GM12878 (cell line): ENCODE measurements at regions not wholly inside any gene's neighbourhood (a gene's known extent, or its start where the extent isn't known, plus 50 kb on each side); places are given as distances from the start of the nearest gene placed in this dataset.

Source experiments
- ATAC-seq: fragments of 200-7000 bp; cut with Tn5 transposase; 3 replicates; pipeline ENCODE4 v1.9.1; 2020; ENCODE audit warnings: mild to moderate bottlenecking, moderate library complexity
- BruUV-seq: library from RNA; stranded (reverse); fragments of 400-500 nt; replicated peaks from 2 replicates; lab custom pipeline; 2021; lab: Mats Ljungman, UMichigan
- CTCF ChIA-PET: fragments of 300-600 bp; sonication (Branson Sonifier 250); formaldehyde crosslinking; extraction: SDS; loops from one replicate; lab custom pipeline; 2021; ENCODE audit warnings: inconsistent platforms; lab: Yijun Ruan, JAX
- POLR2A ChIA-PET: fragments of 350-600 bp; formaldehyde crosslinking; extraction: SDS; loops from one replicate; lab custom pipeline; 2021; ENCODE audit warnings: inconsistent platforms; lab: Charles Lee
- RAD21 ChIA-PET: fragments of 300-600 bp; sonication (Branson Sonifier 250); formaldehyde crosslinking; loops from one replicate; lab custom pipeline; 2023; ENCODE audit warnings: antibody characterized with exemption; ENCODE audit not compliant: unreplicated experiment; lab: Charles Lee
- SMC1A ChIA-PET: fragments of 300-600 bp; sonication (Branson Sonifier 250); formaldehyde crosslinking; loops from one replicate; lab custom pipeline; 2023; ENCODE audit not compliant: unreplicated experiment, uncharacterized antibody; lab: Charles Lee
- DNase-seq: peaks from one replicate; pipeline ENCODE4 v3.0.0-alpha.2; 2011; ENCODE audit warnings: low read depth, low spot score
- FAIRE-seq: peaks from 3 replicates; lab custom pipeline; 2011; peaks lifted over from hg19 to GRCh38; lab: Jason Lieb, UNC
- H2AFZ ChIP-seq: 2 replicates; pipeline ENCODE4 v1.6.0; 2011; ENCODE audit warnings: low read depth, low read length, control low read depth; ENCODE audit not compliant: control insufficient read depth
- H3K27ac ChIP-seq: 2 replicates; pipeline ENCODE4 v1.5.1; 2011; ENCODE audit warnings: control low read depth; ENCODE audit not compliant: control insufficient read depth, insufficient read depth
- H3K27me3 ChIP-seq, 2 experiments: replicated peaks in 1 of 2; 2 replicates each; pipeline versions ENCODE4 v1.6.0 to v1.6.1; 2011; ENCODE audit warnings: low read length in 1 of 2; ENCODE audit not compliant: control insufficient read depth in 2 of 2, insufficient read depth in 2 of 2
- H3K36me3 ChIP-seq, 2 experiments: 2 replicates each; pipeline ENCODE4 v1.5.1; 2011; ENCODE audit warnings: low read length in 1 of 2; ENCODE audit not compliant: control insufficient read depth in 2 of 2, insufficient read depth in 2 of 2
- H3K4me1 ChIP-seq: 2 replicates; pipeline ENCODE4 v1.6.1; 2011; ENCODE audit warnings: mild to moderate bottlenecking, low read length, moderate library complexity, mixed read lengths; ENCODE audit not compliant: control insufficient read depth, insufficient read depth
- H3K4me2 ChIP-seq: 2 replicates; pipeline ENCODE4 v1.6.0; 2011; ENCODE audit warnings: control low read depth; ENCODE audit not compliant: control insufficient read depth, insufficient read depth
- H3K4me3 ChIP-seq: fragments of 200-600 bp; sonication (generic); 2 replicates; pipeline ENCODE4 v1.5.1; 2016
- H3K79me2 ChIP-seq: 2 replicates; pipeline ENCODE4 v1.6.0; 2011; ENCODE audit warnings: low read length; ENCODE audit not compliant: control insufficient read depth, insufficient read depth
- H3K9ac ChIP-seq: 2 replicates; pipeline ENCODE4 v1.8.0; 2011; ENCODE audit warnings: low read length, control low read depth, mixed read lengths; ENCODE audit not compliant: control insufficient read depth, insufficient read depth
- H3K9me3 ChIP-seq: replicated peaks from 3 replicates; pipeline ENCODE4 v1.5.1; 2011; ENCODE audit warnings: mild to moderate bottlenecking, low read length; ENCODE audit not compliant: control insufficient read depth, insufficient read depth
- H4K20me1 ChIP-seq: 2 replicates; pipeline ENCODE4 v1.6.0; 2011; ENCODE audit not compliant: control insufficient read depth, insufficient read depth
- BACH1 ChIP-seq: fragments of 450-650 bp; IDR thresholded peaks from 2 replicates; pipeline ENCODE4 v1.6.1; 2017; ENCODE audit warnings: mild to moderate bottlenecking, borderline replicate concordance
- BCLAF1 ChIP-seq: fragments of 450-650 bp; IDR thresholded peaks from 2 replicates; pipeline ENCODE4 v1.6.1; 2017; ENCODE audit warnings: antibody characterized with exemption, mild to moderate bottlenecking, moderate library complexity
- CBX3 ChIP-seq: fragments of 200-600 bp; sonication (generic); IDR thresholded peaks from 2 replicates; pipeline ENCODE4 v1.6.1; 2016; ENCODE audit warnings: low read depth, borderline replicate concordance
- GATAD2B ChIP-seq: fragments of 450-650 bp; conservative IDR thresholded peaks from 2 replicates; pipeline ENCODE4 v1.6.1; 2017; ENCODE audit warnings: low read depth, mild to moderate bottlenecking, moderate library complexity
- HCFC1 ChIP-seq: fragments of 150-350 bp; IDR thresholded peaks from 2 replicates; pipeline ENCODE4 v1.6.1; 2014; ENCODE audit warnings: low read length
- IKZF1 ChIP-seq: fragments of 450-650 bp; conservative IDR thresholded peaks from 2 replicates; pipeline ENCODE4 v1.6.1; 2017; ENCODE audit warnings: antibody characterized with exemption, mild to moderate bottlenecking
- NFYB ChIP-seq: IDR thresholded peaks from 2 replicates; pipeline ENCODE4 v1.6.1; 2011; ENCODE audit warnings: low read depth, mild to moderate bottlenecking, low read length, improper control_type of control experiment, moderate library complexity; ENCODE audit not compliant: insufficient read depth
- NR2F1 ChIP-seq: fragments of 450-650 bp; conservative IDR thresholded peaks from 2 replicates; pipeline ENCODE4 v1.6.1; 2017; ENCODE audit warnings: mild to moderate bottlenecking
- NRF1 ChIP-seq: conservative IDR thresholded peaks from 2 replicates; pipeline ENCODE4 v1.6.1; 2011; ENCODE audit warnings: mild to moderate bottlenecking, low read depth, low read length, improper control_type of control experiment
- POLR2AphosphoS2 ChIP-seq: IDR thresholded peaks from 2 replicates; pipeline ENCODE4 v1.6.1; 2011; ENCODE audit warnings: low read depth, mild to moderate bottlenecking, low read length, improper control_type of control experiment, moderate library complexity
- RAD21 ChIP-seq: IDR thresholded peaks from 2 replicates; pipeline ENCODE4 v1.6.1; 2011; ENCODE audit warnings: mild to moderate bottlenecking, low read depth, low read length, moderate library complexity; ENCODE audit not compliant: insufficient read depth
- SMAD1 ChIP-seq: fragments of 450-650 bp; IDR thresholded peaks from 2 replicates; pipeline ENCODE4 v1.6.1; 2018; ENCODE audit warnings: mild to moderate bottlenecking, low read depth; ENCODE audit not compliant: partially characterized antibody
- SMAD5 ChIP-seq: IDR thresholded peaks from 2 replicates; pipeline ENCODE4 v1.6.1; 2016; ENCODE audit warnings: antibody characterized with exemption, low read depth
- SMARCA5 ChIP-seq: fragments of 450-650 bp; IDR thresholded peaks from 2 replicates; pipeline ENCODE4 v1.6.1; 2017; ENCODE audit warnings: mild to moderate bottlenecking
- WGBS: methylation state at CpG from one replicate; pipeline ENCODE4 v1.1.6; 2016; ENCODE audit warnings: low lambda C conversion rate; ENCODE audit not compliant: insufficient replicate concordance, insufficient coverage; ENCODE audit errors: missing lambda C conversion rate; 5-methylcytosine and 5-hydroxymethylcytosine counted together
- in situ Hi-C: fragments of 300-500 bp; cut with MboI; formaldehyde crosslinking; loops from 9 replicates; pipeline ENCODE4 v1.14.3; 2018; ENCODE audit warnings: mixed read lengths
- intact Hi-C: fragments of 100-400 bp; cut with micrococcal nuclease; formaldehyde crosslinking; loops from one replicate; pipeline ENCODE4 v1.14.2; 2022; ENCODE audit not compliant: unreplicated experiment
- TF ChIP-seq, protein P1 (sequence below): fragments of 450-650 bp; IDR thresholded peaks from 2 replicates; pipeline ENCODE4 v1.6.1; 2017; ENCODE audit warnings: mild to moderate bottlenecking, moderate library complexity

DNA sequence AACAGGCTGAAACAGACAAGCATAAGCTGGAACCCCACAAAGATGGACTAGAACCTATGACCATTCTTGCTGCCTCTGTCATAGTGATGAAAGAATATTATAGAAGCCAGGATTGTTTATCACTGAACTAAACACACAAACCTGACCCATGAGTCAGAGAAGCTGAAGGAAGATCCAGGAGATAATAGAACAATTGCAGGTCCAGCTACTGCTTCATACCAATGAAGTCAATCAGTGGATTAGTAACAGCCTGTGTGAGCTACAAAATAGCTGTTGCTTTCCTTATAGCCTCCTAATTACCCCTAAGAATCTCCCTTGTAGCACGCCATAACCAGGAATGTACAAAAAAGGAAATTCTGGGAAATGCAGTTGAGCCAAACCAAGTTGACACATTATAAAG is 459.9 kb upstream of the ZNF462 start:
- SMC1A ChIA-PET: interaction anchor here (1.1 kb wide), 1 partner anchor 11 kb away, joined by 5 read pairs; no protein-coding TSS in a partner anchor
- ATAC-seq: no peak
- CTCF ChIA-PET: interaction anchor here (0.6 to 1.4 kb wide), 2 partner anchors 13 to 899 kb away, joined by 3 read pairs; no protein-coding TSS in a partner anchor
- H3K27me3 ChIP-seq: no peaks in the 10 kb centered on the region
- BruUV-seq: no TSS peak
- H3K4me1 ChIP-seq: no peaks in the 10 kb centered on the region
- no peak overlapping the region for H3K4me3 ChIP-seq
- no peak for FAIRE-seq
- H3K9me3 ChIP-seq: no peaks in the 10 kb centered on the region; the same call in 2 of the 3 replicates
- RAD21 ChIA-PET: no interaction called here
- no peaks in the 10 kb centered on the region for H3K36me3 ChIP-seq
- no peak overlapping the region for H3K9ac ChIP-seq
- H3K27ac ChIP-seq: no peak overlapping the region
- no peak overlapping the region for H3K4me2 ChIP-seq
- DNase-seq: no peak
- TF ChIP-seq SMAD5 (no peak), NR2F1 (no peak), GATAD2B (no peak), NFYB (no peak), BACH1 (no peak), POLR2AphosphoS2 (no peak), BCLAF1 (no peak), CBX3 (no peak), RAD21 (no peak), SMAD1 (no peak), IKZF1 (no peak), SMARCA5 (no peak), NRF1 (no peak), HCFC1 (no peak)
- TF ChIP-seq, protein P1, sequence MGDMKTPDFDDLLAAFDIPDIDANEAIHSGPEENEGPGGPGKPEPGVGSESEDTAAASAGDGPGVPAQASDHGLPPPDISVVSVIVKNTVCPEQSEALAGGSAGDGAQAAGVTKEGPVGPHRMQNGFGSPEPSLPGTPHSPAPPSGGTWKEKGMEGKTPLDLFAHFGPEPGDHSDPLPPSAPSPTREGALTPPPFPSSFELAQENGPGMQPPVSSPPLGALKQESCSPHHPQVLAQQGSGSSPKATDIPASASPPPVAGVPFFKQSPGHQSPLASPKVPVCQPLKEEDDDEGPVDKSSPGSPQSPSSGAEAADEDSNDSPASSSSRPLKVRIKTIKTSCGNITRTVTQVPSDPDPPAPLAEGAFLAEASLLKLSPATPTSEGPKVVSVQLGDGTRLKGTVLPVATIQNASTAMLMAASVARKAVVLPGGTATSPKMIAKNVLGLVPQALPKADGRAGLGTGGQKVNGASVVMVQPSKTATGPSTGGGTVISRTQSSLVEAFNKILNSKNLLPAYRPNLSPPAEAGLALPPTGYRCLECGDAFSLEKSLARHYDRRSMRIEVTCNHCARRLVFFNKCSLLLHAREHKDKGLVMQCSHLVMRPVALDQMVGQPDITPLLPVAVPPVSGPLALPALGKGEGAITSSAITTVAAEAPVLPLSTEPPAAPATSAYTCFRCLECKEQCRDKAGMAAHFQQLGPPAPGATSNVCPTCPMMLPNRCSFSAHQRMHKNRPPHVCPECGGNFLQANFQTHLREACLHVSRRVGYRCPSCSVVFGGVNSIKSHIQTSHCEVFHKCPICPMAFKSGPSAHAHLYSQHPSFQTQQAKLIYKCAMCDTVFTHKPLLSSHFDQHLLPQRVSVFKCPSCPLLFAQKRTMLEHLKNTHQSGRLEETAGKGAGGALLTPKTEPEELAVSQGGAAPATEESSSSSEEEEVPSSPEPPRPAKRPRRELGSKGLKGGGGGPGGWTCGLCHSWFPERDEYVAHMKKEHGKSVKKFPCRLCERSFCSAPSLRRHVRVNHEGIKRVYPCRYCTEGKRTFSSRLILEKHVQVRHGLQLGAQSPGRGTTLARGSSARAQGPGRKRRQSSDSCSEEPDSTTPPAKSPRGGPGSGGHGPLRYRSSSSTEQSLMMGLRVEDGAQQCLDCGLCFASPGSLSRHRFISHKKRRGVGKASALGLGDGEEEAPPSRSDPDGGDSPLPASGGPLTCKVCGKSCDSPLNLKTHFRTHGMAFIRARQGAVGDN: no peak
- intact Hi-C loops (no loop called here), in situ Hi-C loops (no loop called here)
- POLR2A ChIA-PET: no interaction called here
- no peak overlapping the region for H2AFZ ChIP-seq
- 35% methylated on average over 1 of the region's 1 CpG for WGBS
- no peaks in the 10 kb centered on the region for H3K79me2 ChIP-seq
- H4K20me1 ChIP-seq: no peaks in the 10 kb centered on the region
